ENCODE measurements at regions not wholly inside any gene's neighbourhood (a gene's known extent, or its start where the extent isn't known, plus 50 kb on each side); places are given as distances from the start of the nearest gene placed in this dataset.

GRCh38 chr9:91084896-91085516, 276.7 kb downstream of the AUH start:
- no peaks in the 10 kb centered on the region for H3K9me3 ChIP-seq
- no peak overlapping the region for H3K27ac ChIP-seq
- no peaks in the 10 kb centered on the region for H3K36me3 ChIP-seq
- 59 to 75% (median 68%) methylated on average over 2 of the region's 2 CpGs for WGBS, 3 donors
- no peaks in the 10 kb centered on the region for H3K27me3 ChIP-seq
- no peak overlapping the region for H3K4me3 ChIP-seq
- no peak for DNase-seq
- H3K4me1 ChIP-seq (ENCODE audit: insufficient read depth) = no peaks in the 10 kb centered on the region
- no peak for TF ChIP-seq CTCF (IDR thresholded peaks at IDR 0.05)
- TF ChIP-seq POLR2A (IDR thresholded peaks at IDR 0.05) = no peak
- TF ChIP-seq EP300 (IDR thresholded peaks at IDR 0.05) = no peak
- intact Hi-C loops (cut with DNase I) = no loop called here

- Histone ChIP-seq H3K4me1 (ENCODE audit: insufficient read depth) (no peaks in the 10 kb centered on the region), H3K9me3 (no peaks in the 10 kb centered on the region), H3K36me3 (no peaks in the 10 kb centered on the region), H3K27ac (no peak overlapping the region), H3K4me3 (no peak overlapping the region), H3K27me3 (no peaks in the 10 kb centered on the region)
- intact Hi-C loops (cut with DNase I) = no loop called here
- no peak for DNase-seq
- WGBS, 3 donors = 79 to 85% (median 81%) methylated on average over 2 of the region's 2 CpGs
- TF ChIP-seq POLR2A (IDR thresholded peaks at IDR 0.05) (no peak), EP300 (IDR thresholded peaks at IDR 0.05) (no peak), CTCF (IDR thresholded peaks at IDR 0.05) (no peak)
Measured at GRCh38 chr9:91085517-91086291, 276.0 kb downstream of the AUH start.

GRCh38 chr9:91086657-91087461, 274.9 kb downstream of the AUH start:
- Histone ChIP-seq H3K9me3 (no peaks in the 10 kb centered on the region), H3K27me3 (no peaks in the 10 kb centered on the region), H3K4me3 (no peak overlapping the region), H3K27ac (no peak overlapping the region), H3K36me3 (no peaks in the 10 kb centered on the region), H3K4me1 (ENCODE audit: insufficient read depth) (no peaks in the 10 kb centered on the region)
- intact Hi-C loops (cut with DNase I) = no loop called here
- no peak for TF ChIP-seq CTCF (IDR thresholded peaks at IDR 0.05)
- no peak for TF ChIP-seq EP300 (IDR thresholded peaks at IDR 0.05)
- no peak for TF ChIP-seq POLR2A (IDR thresholded peaks at IDR 0.05)
- DNase-seq = no peak

- Histone ChIP-seq H3K27me3 (no peaks in the 10 kb centered on the region), H3K9me3 (no peaks in the 10 kb centered on the region), H3K4me3 (no peak overlapping the region), H3K36me3 (no peaks in the 10 kb centered on the region), H3K27ac (no peak overlapping the region), H3K4me1 (ENCODE audit: insufficient read depth) (no peaks in the 10 kb centered on the region)
- no peak for DNase-seq
- intact Hi-C loops (cut with DNase I) = no loop called here
- TF ChIP-seq CTCF (IDR thresholded peaks at IDR 0.05) (no peak), EP300 (IDR thresholded peaks at IDR 0.05) (no peak), POLR2A (IDR thresholded peaks at IDR 0.05) (no peak)
Measured at GRCh38 chr9:91087462-91087759, 274.3 kb downstream of the AUH start.

All from ovary (tissue), 7 donors.